Body of pancreas (tissue), 4 donors: ENCODE measurements at regions not wholly inside any gene's neighbourhood (a gene's known extent, or its start where the extent isn't known, plus 50 kb on each side); places are given as distances from the start of the nearest gene placed in this dataset.

ENCODE experiments used
- POLR2A ChIP-seq, 3 donors: fragments of 450-650 bp; IDR thresholded peaks; one replicate each; pipeline ENCODE4 v1.6.1; 2016; ENCODE audit warnings: antibody characterized with exemption in 3 of 3, mild to moderate bottlenecking in 2 of 3
- TF ChIP-seq, protein P1 (sequence below), 7 experiments: fragments of 450-650 bp in 4 of 7; fragments of 200-600 bp in 3 of 7; sonication (generic) in 3 of 7; IDR thresholded peaks; one replicate each; pipeline ENCODE4 v1.5.1; 2016 to 2019; ENCODE audit warnings: antibody characterized with exemption in 7 of 7

DNA sequence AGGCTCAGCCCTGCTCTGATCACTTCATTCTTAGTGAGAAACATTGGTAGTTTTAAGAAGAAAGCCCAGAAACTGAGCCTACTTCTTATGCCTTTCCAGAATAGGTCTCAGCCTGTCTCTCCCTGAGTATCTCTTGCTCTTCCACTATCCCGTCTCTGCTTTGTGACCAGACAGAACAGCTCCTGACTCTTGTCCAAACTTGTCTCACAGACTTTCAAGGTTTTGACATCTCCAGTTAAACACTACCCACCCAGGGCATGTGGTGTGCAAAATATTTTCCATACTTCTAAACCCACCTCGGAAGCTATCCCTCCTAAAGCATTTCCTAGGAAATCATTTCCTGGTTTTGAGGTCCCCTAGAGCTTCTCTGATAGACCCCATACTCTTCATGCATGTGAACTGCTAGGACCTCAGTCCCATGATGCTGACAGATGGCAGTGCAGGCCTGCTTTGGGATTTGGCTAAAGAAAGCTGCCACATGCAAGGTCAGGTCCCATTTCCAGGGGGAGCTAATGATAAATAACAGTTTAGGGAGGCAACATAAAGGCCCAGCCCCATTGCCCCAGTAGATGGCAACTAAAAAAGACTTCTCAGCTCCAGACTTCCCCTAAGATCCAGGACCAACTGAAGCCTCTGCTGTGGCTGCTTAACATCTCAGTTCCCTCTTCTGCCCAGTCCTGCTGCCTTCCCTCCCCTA lies 211.5 kb downstream of the MED10 start:
- TF ChIP-seq, protein P1, sequence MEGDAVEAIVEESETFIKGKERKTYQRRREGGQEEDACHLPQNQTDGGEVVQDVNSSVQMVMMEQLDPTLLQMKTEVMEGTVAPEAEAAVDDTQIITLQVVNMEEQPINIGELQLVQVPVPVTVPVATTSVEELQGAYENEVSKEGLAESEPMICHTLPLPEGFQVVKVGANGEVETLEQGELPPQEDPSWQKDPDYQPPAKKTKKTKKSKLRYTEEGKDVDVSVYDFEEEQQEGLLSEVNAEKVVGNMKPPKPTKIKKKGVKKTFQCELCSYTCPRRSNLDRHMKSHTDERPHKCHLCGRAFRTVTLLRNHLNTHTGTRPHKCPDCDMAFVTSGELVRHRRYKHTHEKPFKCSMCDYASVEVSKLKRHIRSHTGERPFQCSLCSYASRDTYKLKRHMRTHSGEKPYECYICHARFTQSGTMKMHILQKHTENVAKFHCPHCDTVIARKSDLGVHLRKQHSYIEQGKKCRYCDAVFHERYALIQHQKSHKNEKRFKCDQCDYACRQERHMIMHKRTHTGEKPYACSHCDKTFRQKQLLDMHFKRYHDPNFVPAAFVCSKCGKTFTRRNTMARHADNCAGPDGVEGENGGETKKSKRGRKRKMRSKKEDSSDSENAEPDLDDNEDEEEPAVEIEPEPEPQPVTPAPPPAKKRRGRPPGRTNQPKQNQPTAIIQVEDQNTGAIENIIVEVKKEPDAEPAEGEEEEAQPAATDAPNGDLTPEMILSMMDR (IDR thresholded peaks at IDR 0.05) = no peak
- TF ChIP-seq POLR2A (IDR thresholded peaks at IDR 0.05) = no peak
